Ovary (tissue), 3 donors: ENCODE measurements at regions not wholly inside any gene's neighbourhood (a gene's known extent, or its start where the extent isn't known, plus 50 kb on each side); places are given as distances from the start of the nearest gene placed in this dataset.

Experiments used
- POLR2A ChIP-seq: fragments of 450-650 bp; IDR thresholded peaks from one replicate; pipeline ENCODE4 v1.6.1; 2017; ENCODE audit warnings: antibody characterized with exemption, mild to moderate bottlenecking, moderate library complexity
- TF ChIP-seq, protein P1 (sequence below), 3 donors: fragments of 450-650 bp in 2 of 3; fragments of 200-600 bp in 1 of 3; IDR thresholded peaks; one replicate each; pipeline versions ENCODE4 v1.5.1 to v1.8.0; 2016 to 2022; ENCODE audit warnings: antibody characterized with exemption in 3 of 3, mild to moderate bottlenecking in 1 of 3
- donor health status: DM: no; HTN: no; CAD: no.

DNA sequence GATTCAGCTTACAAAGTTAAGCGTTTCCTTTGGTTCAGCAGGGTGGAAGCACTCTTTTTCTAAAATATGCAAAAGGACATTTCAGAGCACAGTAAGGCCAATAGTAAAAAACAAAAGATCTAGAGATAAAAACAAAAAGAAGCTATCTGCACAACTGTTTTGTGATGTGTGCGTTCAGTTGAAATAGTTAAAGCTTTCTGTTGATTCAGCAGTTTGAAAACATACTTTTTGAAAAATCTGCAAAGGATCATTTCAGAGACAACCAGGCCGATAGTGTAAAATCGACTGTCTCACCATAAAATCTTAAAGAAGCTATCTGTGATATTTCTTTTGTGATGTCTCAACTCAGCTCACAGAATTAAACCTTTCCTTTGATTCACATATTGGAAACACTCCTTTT, 300.0 kb upstream of the ALG10B start:
- TF ChIP-seq, protein P1, sequence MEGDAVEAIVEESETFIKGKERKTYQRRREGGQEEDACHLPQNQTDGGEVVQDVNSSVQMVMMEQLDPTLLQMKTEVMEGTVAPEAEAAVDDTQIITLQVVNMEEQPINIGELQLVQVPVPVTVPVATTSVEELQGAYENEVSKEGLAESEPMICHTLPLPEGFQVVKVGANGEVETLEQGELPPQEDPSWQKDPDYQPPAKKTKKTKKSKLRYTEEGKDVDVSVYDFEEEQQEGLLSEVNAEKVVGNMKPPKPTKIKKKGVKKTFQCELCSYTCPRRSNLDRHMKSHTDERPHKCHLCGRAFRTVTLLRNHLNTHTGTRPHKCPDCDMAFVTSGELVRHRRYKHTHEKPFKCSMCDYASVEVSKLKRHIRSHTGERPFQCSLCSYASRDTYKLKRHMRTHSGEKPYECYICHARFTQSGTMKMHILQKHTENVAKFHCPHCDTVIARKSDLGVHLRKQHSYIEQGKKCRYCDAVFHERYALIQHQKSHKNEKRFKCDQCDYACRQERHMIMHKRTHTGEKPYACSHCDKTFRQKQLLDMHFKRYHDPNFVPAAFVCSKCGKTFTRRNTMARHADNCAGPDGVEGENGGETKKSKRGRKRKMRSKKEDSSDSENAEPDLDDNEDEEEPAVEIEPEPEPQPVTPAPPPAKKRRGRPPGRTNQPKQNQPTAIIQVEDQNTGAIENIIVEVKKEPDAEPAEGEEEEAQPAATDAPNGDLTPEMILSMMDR (IDR thresholded peaks at IDR 0.05), result no peak
- no peak for TF ChIP-seq POLR2A
